ENCODE measurements at regions not wholly inside any gene's neighbourhood (a gene's known extent, or its start where the extent isn't known, plus 50 kb on each side); places are given as distances from the start of the nearest gene placed in this dataset.

- no peak for TF ChIP-seq CTCF (IDR thresholded peaks at IDR 0.05; ENCODE audit: low read length)
- TF ChIP-seq EZH2phosphoT487 (IDR thresholded peaks at IDR 0.05; ENCODE audit: low read length) = no peak
- TF ChIP-seq EZH2 (optimal IDR thresholded peaks at IDR 0.05; ENCODE audit: low read depth, low read length) = no peak
Measured at GRCh38 chr2:167331636-167332232, 443.5 kb downstream of the XIRP2 start.

Data from MM.1S (cell line).